C4-2B (cell line): ENCODE measurements at regions not wholly inside any gene's neighbourhood (a gene's known extent, or its start where the extent isn't known, plus 50 kb on each side); places are given as distances from the start of the nearest gene placed in this dataset.

Experiments
- H3K27ac ChIP-seq: fragments of 450-650 bp; 2 replicates; pipeline ENCODE4 v1.5.1; 2017
- CTCF ChIP-seq: fragments of 450-650 bp; conservative IDR thresholded peaks from 2 replicates; pipeline ENCODE4 v1.5.1; 2017; ENCODE audit warnings: mild to moderate bottlenecking
- ZFX ChIP-seq: fragments of 450-650 bp; IDR thresholded peaks from 2 replicates; pipeline ENCODE4 v1.6.1; 2017

- H3K27ac ChIP-seq: no peak overlapping the region
- TF ChIP-seq ZFX: no peak
- no peak for TF ChIP-seq CTCF
These were observed 53.3 kb upstream of the KCNJ16 start for GRCh38 chr17:70021726-70022125.

- no peak for TF ChIP-seq CTCF
These were observed 52.9 kb upstream of the KCNJ16 start for GRCh38 chr17:70022175-70022574.

GRCh38 chr17:70024253-70024652 lies 50.8 kb upstream of the KCNJ16 start:
- no peak overlapping the region for H3K27ac ChIP-seq
- TF ChIP-seq CTCF (no peak), ZFX (no peak)

More at GRCh38 chr17:70022175-70022574, 52.9 kb upstream of the KCNJ16 start:
- H3K27ac ChIP-seq: no peak overlapping the region
